ENCODE measurements at regions not wholly inside any gene's neighbourhood (a gene's known extent, or its start where the extent isn't known, plus 50 kb on each side); places are given as distances from the start of the nearest gene placed in this dataset.

- no peaks in the 10 kb centered on the region for H3K4me1 ChIP-seq
- no peak for DNase-seq
Measured at GRCh38 chr12:18859400-18859799, 121.5 kb downstream of the CAPZA3 start.

GRCh38 chr12:18861287-18861858 is 123.5 kb downstream of the CAPZA3 start:
- no peaks in the 10 kb centered on the region for H3K4me1 ChIP-seq
- DNase-seq, result no peak
- no peak for TF ChIP-seq POLR2AphosphoS5 (IDR thresholded peaks at IDR 0.05)
- TF ChIP-seq POLR2A (IDR thresholded peaks at IDR 0.05), result no peak
- TF ChIP-seq CTCF (IDR thresholded peaks at IDR 0.05), result peak in 3 of 4 experiments; percentile 21 to 39 (median 36)
- TF ChIP-seq EP300 (IDR thresholded peaks at IDR 0.05), result no peak
- H3K36me3 ChIP-seq, result no peaks in the 10 kb centered on the region
- no peaks in the 10 kb centered on the region for H3K9me3 ChIP-seq
- intact Hi-C loops (cut with DNase I), result no loop called here
- 15 to 64% methylated on average over 3 of the region's 3 CpGs for WGBS, 2 donors
- H3K27ac ChIP-seq, result no peak overlapping the region
- H3K27me3 ChIP-seq, result no peaks in the 10 kb centered on the region
- H3K4me3 ChIP-seq, result no peak overlapping the region

More at GRCh38 chr12:18859400-18859799, 121.5 kb downstream of the CAPZA3 start:
- Histone ChIP-seq H3K27me3 (no peaks in the 10 kb centered on the region), H3K27ac (no peak overlapping the region), H3K36me3 (no peaks in the 10 kb centered on the region), H3K4me3 (no peak overlapping the region), H3K9me3 (no peaks in the 10 kb centered on the region)
- WGBS, 2 donors, result 56 to 66% methylated on average over 1 of the region's 1 CpG
- intact Hi-C loops (cut with DNase I), result loop anchor here (10.0 kb wide), 1 partner anchor 325 kb away; no protein-coding TSS in a partner anchor
- no peak for TF ChIP-seq EP300 (IDR thresholded peaks at IDR 0.05)
- TF ChIP-seq CTCF (IDR thresholded peaks at IDR 0.05), result no peak
- no peak for TF ChIP-seq POLR2A (IDR thresholded peaks at IDR 0.05)
- no peak for TF ChIP-seq POLR2AphosphoS5 (IDR thresholded peaks at IDR 0.05)

GRCh38 chr12:18863769-18864500 is 126.0 kb downstream of the CAPZA3 start:
- H3K4me1 ChIP-seq, result peaks cover 0 to 8% (median 0%) of the 10 kb centered on the region in 4 donors
- no peaks in the 10 kb centered on the region for H3K9me3 ChIP-seq
- TF ChIP-seq POLR2A (IDR thresholded peaks at IDR 0.05) (no peak), POLR2AphosphoS5 (IDR thresholded peaks at IDR 0.05) (no peak), EP300 (IDR thresholded peaks at IDR 0.05) (no peak), CTCF (IDR thresholded peaks at IDR 0.05) (no peak)
- H3K36me3 ChIP-seq, result no peaks in the 10 kb centered on the region
- no peak overlapping the region for H3K4me3 ChIP-seq
- DNase-seq, result no peak
- WGBS, 2 donors, result 83 to 87% methylated on average over 3 of the region's 3 CpGs
- no peaks in the 10 kb centered on the region for H3K27me3 ChIP-seq
- intact Hi-C loops (cut with DNase I), result no loop called here
- no peak overlapping the region for H3K27ac ChIP-seq

- no peak for TF ChIP-seq CTCF (IDR thresholded peaks at IDR 0.05)
- no peak for TF ChIP-seq POLR2AphosphoS5 (IDR thresholded peaks at IDR 0.05)
- no peak for TF ChIP-seq POLR2A (IDR thresholded peaks at IDR 0.05)
- no peak for TF ChIP-seq EP300 (IDR thresholded peaks at IDR 0.05)
- Histone ChIP-seq H3K9me3 (no peaks in the 10 kb centered on the region), H3K36me3 (no peaks in the 10 kb centered on the region), H3K4me1 (peaks cover 0 to 13% (median 0%) of the 10 kb centered on the region in 4 donors), H3K4me3 (no peak overlapping the region), H3K27me3 (no peaks in the 10 kb centered on the region), H3K27ac (no peak overlapping the region)
- intact Hi-C loops (cut with DNase I), result no loop called here
- DNase-seq, result no peak
- WGBS, 2 donors, result 85% methylated on average over 5 of the region's 5 CpGs
Measured at GRCh38 chr12:18864900-18865561, 127.1 kb downstream of the CAPZA3 start.

Measured in sigmoid colon (tissue), 6 donors.